HG03025 (cell line): ENCODE measurements at regions not wholly inside any gene's neighbourhood (a gene's known extent, or its start where the extent isn't known, plus 50 kb on each side); places are given as distances from the start of the nearest gene placed in this dataset.
"Not testable (repeated sequence)": the region's sequence is repeated elsewhere in the genome, so short reads cannot be mapped to it uniquely, and the experiment has no call there.

Source experiments
- ATAC-seq: cut with Tn5 transposase; IDR thresholded peaks from one replicate; pipeline ENCODE4 v1.9.1; 2021; ENCODE audit warnings: mild to moderate bottlenecking, moderate library complexity; ENCODE audit not compliant: unreplicated experiment, low FRiP score

DNA sequence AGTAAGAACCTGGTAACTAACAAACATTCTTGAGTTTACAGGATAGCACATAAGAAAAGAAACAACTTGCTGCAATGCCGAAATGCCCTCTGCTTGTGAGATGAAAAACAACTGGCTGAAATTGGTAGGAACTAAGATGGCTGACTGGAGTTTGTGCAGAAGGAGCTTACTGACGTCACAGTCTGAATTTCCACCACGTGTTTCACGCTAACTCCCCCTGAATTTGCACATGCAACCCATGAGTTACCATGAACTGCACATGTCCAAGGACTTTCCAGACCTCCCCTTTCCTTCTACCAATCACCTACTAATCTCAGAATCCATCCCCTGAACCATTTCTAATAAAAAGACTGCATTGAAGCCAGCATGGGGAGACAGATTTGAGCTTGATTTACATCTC, 86.3 kb upstream of the KCND2 start:
- ATAC-seq, result no peak

DNA sequence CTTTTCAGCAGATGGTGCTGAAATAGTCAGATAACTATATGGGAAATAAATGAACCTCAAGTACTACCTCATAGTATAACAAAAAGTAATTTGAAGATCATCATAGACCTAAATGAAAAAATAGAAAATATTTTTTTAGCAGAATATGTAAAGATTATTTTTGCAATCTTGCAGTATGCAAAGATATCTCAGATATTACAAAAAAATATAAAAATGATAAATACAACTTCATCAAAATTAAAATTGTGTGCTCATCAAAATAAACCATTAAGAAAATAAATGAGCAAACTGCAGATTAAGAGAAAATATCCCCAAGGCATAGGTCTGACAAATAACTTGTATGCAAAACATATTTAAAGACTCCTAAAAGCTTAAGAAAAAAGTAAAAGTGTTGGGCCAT, 83.4 kb upstream of the KCND2 start:
- no peak for ATAC-seq

GRCh38 chr7:120190109-120190508, 82.9 kb upstream of the KCND2 start:
- no peak for ATAC-seq

- ATAC-seq, result no peak
These were observed 82.4 kb upstream of the KCND2 start for GRCh38 chr7:120190566-120190965.

DNA sequence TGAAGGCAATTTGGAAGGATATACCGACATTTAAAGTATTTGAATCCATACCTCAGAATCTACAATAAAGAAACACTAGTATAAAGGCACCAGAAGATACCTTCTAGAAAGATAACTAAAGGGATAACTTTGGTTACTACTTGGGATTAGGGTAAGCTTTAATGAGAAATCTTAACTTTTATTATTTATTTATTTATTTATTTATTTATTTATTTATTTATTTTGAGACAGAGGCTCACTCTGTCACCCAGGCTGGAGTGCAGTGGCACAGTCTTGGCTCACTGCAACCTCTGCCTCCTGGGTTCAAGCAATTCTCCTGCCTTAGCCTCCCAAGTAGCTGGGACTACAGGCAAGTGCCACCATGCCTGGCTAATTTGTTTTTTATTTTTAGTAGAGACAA, 81.6 kb upstream of the KCND2 start:
- not testable (repeated sequence) for ATAC-seq

DNA sequence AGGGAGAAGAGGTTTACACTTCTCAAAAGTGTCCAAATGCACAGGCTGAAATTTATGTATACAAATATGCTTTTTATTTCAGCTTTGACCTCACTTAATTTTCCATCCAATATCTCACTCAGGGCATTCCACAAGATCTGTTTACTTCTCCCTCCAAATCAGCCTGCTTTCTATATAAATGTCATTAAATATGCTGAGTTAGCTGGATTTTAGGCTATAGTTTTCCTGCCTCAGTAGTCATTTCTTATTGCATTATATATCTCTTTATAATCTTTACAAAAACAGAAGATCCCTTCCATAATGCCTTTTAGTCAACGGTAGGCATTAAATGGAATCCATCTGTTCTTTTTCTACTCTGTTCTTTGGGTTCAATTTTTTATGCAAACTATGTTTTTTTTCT, 71.7 kb upstream of the KCND2 start:
- ATAC-seq, result no peak

- ATAC-seq, result no peak
These were observed 67.9 kb upstream of the KCND2 start for GRCh38 chr7:120205101-120205500.

- no peak for ATAC-seq
These were observed 65.9 kb upstream of the KCND2 start for GRCh38 chr7:120207037-120207436.

DNA sequence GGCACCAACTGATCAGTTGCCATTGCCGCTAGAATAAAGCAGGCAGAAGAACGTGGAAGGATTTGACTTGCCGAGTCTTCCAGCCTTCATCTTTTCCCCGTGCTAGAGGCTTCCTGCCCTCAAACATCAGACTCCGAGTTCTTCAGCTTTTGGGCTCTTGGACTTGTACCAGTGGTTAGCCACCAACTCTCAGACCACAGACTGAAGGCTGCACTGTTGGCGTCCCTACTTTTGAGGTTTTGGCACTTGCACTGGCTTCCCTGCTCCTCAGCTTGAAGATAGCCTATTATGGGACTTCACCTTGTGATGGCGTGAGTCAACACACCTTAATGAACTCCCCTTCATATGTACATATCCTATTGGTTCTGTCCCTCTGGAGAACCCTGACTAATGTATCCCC, 57.3 kb upstream of the KCND2 start:
- ATAC-seq, result no peak

- no peak for ATAC-seq
These were observed 56.0 kb upstream of the KCND2 start for GRCh38 chr7:120216947-120217346.

GRCh38 chr7:120218712-120219111, 54.3 kb upstream of the KCND2 start:
- ATAC-seq, result no peak

- ATAC-seq, result no peak
These were observed 51.3 kb upstream of the KCND2 start for GRCh38 chr7:120221666-120222065.
